Esophagus squamous epithelium (tissue), 5 donors: ENCODE measurements at regions not wholly inside any gene's neighbourhood (a gene's known extent, or its start where the extent isn't known, plus 50 kb on each side); places are given as distances from the start of the nearest gene placed in this dataset.
A peak's percentile ranks its signal among the peaks of the same experiment; 100 is the strongest.

Experiments used
- DNase-seq: peaks from one replicate; lab custom pipeline; 2025; lab: John Stamatoyannopoulos, UW
- H3K27ac ChIP-seq, 4 donors: fragments of 200-600 bp; sonication (generic); one replicate each; pipeline ENCODE4 v1.5.1; 2016 to 2019; ENCODE audit warnings: mild to moderate bottlenecking in 1 of 4
- H3K27me3 ChIP-seq, 4 donors: fragments of 200-600 bp; sonication (generic); 1 replicate in 3 of 4; 2 replicates in 1 of 4; pipeline versions ENCODE4 v1.5.1 to v1.6.0; 2017 to 2021; ENCODE audit warnings: antibody characterized with exemption in 1 of 4
- H3K36me3 ChIP-seq, 3 donors: fragments of 200-600 bp; sonication (generic); one replicate each; pipeline ENCODE4 v1.5.1; 2016 to 2019
- H3K4me1 ChIP-seq, 3 donors: fragments of 200-600 bp; sonication (generic); one replicate each; pipeline ENCODE4 v1.5.1; 2017 to 2019
- H3K4me3 ChIP-seq, 4 donors: fragments of 200-600 bp; sonication (generic); 1 replicate in 3 of 4; 2 replicates in 1 of 4; pipeline ENCODE4 v1.5.1; 2016 to 2019; ENCODE audit warnings: mild to moderate bottlenecking in 2 of 4, moderate library complexity in 1 of 4
- H3K9me3 ChIP-seq, 3 donors: fragments of 200-600 bp; sonication (generic); one replicate each; pipeline ENCODE4 v1.5.1; 2016 to 2019
- CTCF ChIP-seq, 6 experiments: fragments of 450-650 bp in 4 of 6; fragments of 200-600 bp in 2 of 6; sonication (generic) in 2 of 6; IDR thresholded peaks; one replicate each; pipeline ENCODE4 v1.5.1; 2016 to 2019; ENCODE audit warnings: antibody characterized with exemption in 6 of 6, mild to moderate bottlenecking in 4 of 6, moderate library complexity in 4 of 6
- POLR2A ChIP-seq, 4 donors: fragments of 450-650 bp; IDR thresholded peaks; one replicate each; pipeline ENCODE4 v1.6.1; 2017; ENCODE audit warnings: antibody characterized with exemption in 4 of 4, mild to moderate bottlenecking in 4 of 4, moderate library complexity in 3 of 4
- WGBS, 2 donors: methylation state at CpG; one replicate each; pipeline ENCODE4 v1.1.5; 2018; 5-methylcytosine and 5-hydroxymethylcytosine counted together
- intact Hi-C: fragments of 100-400 bp; cut with DNase I; formaldehyde crosslinking; loops from one replicate; pipeline ENCODE4 v1.15.0; 2022
- donor health status: DM: yes; HTN: yes; CAD: no.

- Histone ChIP-seq H3K4me1 (no peaks in the 10 kb centered on the region), H3K27ac (no peak overlapping the region), H3K4me3 (no peak overlapping the region), H3K9me3 (no peaks in the 10 kb centered on the region), H3K36me3 (no peaks in the 10 kb centered on the region), H3K27me3 (no peaks in the 10 kb centered on the region)
- 76 to 80% methylated on average over 9 to 13 of the region's 13 CpGs for WGBS, 2 donors
- intact Hi-C loops, result no loop called here
- TF ChIP-seq CTCF (IDR thresholded peaks at IDR 0.05) (no peak), POLR2A (IDR thresholded peaks at IDR 0.05) (no peak)
- no peak for DNase-seq
Measured at GRCh38 chr12:89098441-89099112, 253.7 kb downstream of the DUSP6 start.

GRCh38 chr12:89092297-89092696 is 260.0 kb downstream of the DUSP6 start:
- no peak overlapping the region for H3K4me3 ChIP-seq
- H3K27ac ChIP-seq, result no peak overlapping the region
- TF ChIP-seq POLR2A (IDR thresholded peaks at IDR 0.05) (no peak), CTCF (IDR thresholded peaks at IDR 0.05) (no peak)
- DNase-seq, result no peak
- H3K36me3 ChIP-seq, result no peaks in the 10 kb centered on the region
- intact Hi-C loops, result no loop called here
- H3K9me3 ChIP-seq, result peaks cover 0 to 13% (median 0%) of the 10 kb centered on the region in 3 donors
- WGBS, 2 donors, result 70 to 84% methylated on average over 2 of the region's 2 CpGs
- no peaks in the 10 kb centered on the region for H3K27me3 ChIP-seq
- peaks cover 0 to 4% (median 0%) of the 10 kb centered on the region in 3 donors for H3K4me1 ChIP-seq

- Histone ChIP-seq H3K27me3 (no peaks in the 10 kb centered on the region), H3K4me1 (peaks cover 0 to 13% (median 0%) of the 10 kb centered on the region in 3 donors), H3K36me3 (no peaks in the 10 kb centered on the region), H3K9me3 (peaks cover 0 to 13% (median 0%) of the 10 kb centered on the region in 3 donors), H3K4me3 (no peak overlapping the region), H3K27ac (no peak overlapping the region)
- intact Hi-C loops, result no loop called here
- 82 to 100% methylated on average over 1 of the region's 1 CpG for WGBS, 2 donors
- no peak for DNase-seq
- TF ChIP-seq POLR2A (IDR thresholded peaks at IDR 0.05), result no peak
Measured at GRCh38 chr12:89091293-89091841, 260.9 kb downstream of the DUSP6 start.

- TF ChIP-seq POLR2A (IDR thresholded peaks at IDR 0.05), result no peak
- TF ChIP-seq CTCF (IDR thresholded peaks at IDR 0.05), result no peak
- Histone ChIP-seq H3K4me3 (no peak overlapping the region), H3K27me3 (no peaks in the 10 kb centered on the region), H3K36me3 (no peaks in the 10 kb centered on the region), H3K9me3 (peaks cover 0 to 13% (median 0%) of the 10 kb centered on the region in 3 donors), H3K4me1 (peaks cover 0 to 16% (median 0%) of the 10 kb centered on the region in 3 donors), H3K27ac (no peak overlapping the region)
- DNase-seq, result no peak
- WGBS, 2 donors, result 66 to 69% methylated on average over 2 of the region's 2 CpGs
- intact Hi-C loops, result no loop called here
Measured at GRCh38 chr12:89089264-89089663, 263.0 kb downstream of the DUSP6 start.

- Histone ChIP-seq H3K36me3 (no peaks in the 10 kb centered on the region), H3K9me3 (peaks cover 0 to 13% (median 0%) of the 10 kb centered on the region in 3 donors), H3K4me3 (no peak overlapping the region), H3K27me3 (no peaks in the 10 kb centered on the region), H3K4me1 (peaks cover 0 to 16% (median 0%) of the 10 kb centered on the region in 3 donors), H3K27ac (peak overlapping the region in 1 of 4 donors; percentile 26)
- no peak for TF ChIP-seq POLR2A (IDR thresholded peaks at IDR 0.05)
- no peak for TF ChIP-seq CTCF (IDR thresholded peaks at IDR 0.05)
- DNase-seq, result no peak
- intact Hi-C loops, result no loop called here
- 55 to 67% methylated on average over 1 of the region's 1 CpG for WGBS, 2 donors
Measured at GRCh38 chr12:89087876-89088275, 264.4 kb downstream of the DUSP6 start.
